COLO668 (cell line): ENCODE measurements at regions not wholly inside any gene's neighbourhood (a gene's known extent, or its start where the extent isn't known, plus 50 kb on each side); places are given as distances from the start of the nearest gene placed in this dataset.

ENCODE experiments used
- DNase-seq: peaks from one replicate; lab custom pipeline; 2025; ENCODE audit not compliant: unreplicated experiment; lab: John Stamatoyannopoulos, UW

GRCh38 chr7:156234192-156234591 lies 406.4 kb upstream of the RNF32 start:
- DNase-seq, result no peak

DNA sequence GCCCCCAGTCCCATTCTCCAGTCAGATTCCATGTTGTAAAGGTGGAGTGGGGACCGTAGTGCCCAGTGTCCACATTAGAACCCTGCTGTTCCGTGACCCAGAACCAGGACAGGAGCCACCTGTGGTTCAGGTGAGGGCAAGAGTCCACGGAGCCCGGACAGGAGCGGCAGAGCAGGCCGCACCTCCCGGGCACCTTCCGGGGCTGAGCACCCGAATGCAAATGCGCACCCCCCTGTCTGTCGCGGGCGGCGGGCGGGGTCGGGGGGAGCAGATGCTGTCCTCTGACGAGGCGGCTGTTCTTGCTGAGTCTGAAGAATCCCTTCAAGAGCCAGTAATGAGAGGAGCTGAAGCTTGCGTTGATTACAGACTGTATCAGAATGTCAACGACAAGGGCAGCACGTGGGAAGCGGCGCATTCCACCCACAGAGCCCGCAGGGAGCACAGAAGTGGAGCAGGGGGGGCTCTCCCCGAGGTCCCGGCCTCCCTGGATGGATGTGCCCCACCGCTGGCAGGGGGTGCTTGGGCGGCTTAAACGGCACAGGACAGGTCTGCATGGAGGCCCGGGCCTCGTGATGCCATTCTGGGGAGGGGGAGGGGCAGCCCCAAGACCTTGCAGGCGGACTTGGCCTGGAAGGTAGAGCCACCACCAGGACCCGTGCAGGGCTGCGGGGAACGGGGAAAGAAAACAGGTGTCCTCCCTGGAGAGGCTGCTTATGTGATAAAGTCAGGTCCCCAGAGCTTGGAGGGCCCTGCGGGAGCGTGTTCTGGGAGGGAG lies 407.5 kb upstream of the RNF32 start:
- DNase-seq, result no peak

DNA sequence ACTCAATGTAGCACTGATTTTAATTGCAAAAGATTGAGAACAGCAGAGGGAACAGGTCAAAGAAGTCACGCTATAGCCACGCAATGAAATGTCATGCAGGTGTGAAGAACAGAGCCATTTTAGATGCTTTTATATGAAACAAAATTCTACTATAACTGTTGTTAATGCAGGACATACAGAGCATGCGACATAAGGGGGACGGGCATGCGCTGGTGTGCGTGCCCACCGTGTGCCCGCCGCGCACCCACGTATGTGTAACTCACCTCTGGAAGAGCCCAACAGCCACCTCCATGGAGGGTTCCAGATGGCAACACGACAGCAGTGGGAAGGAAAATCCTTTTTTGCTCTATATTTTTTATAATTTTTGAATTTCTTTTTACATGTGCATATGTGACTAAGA lies 410.0 kb upstream of the RNF32 start:
- no peak for DNase-seq

DNA sequence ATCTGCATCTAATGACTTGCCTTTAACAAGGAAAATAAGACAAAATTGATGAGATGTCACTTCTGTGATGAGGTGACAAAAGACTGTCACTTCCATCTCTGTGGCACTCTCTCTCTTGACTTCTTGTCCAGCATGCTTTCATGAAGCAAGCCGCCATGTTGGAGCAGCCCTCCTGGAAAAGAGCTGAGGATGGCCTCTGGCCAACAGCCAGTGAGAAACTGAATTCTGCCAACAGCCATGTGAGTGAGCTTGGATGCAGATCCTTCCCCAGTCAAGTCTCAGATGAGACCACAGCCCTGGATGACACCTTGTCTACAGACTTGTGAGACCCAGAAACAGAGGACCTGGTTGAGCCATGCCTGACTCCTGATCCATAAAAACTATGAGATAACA lies 412.6 kb upstream of the SHH start:
- DNase-seq, result no peak

DNA sequence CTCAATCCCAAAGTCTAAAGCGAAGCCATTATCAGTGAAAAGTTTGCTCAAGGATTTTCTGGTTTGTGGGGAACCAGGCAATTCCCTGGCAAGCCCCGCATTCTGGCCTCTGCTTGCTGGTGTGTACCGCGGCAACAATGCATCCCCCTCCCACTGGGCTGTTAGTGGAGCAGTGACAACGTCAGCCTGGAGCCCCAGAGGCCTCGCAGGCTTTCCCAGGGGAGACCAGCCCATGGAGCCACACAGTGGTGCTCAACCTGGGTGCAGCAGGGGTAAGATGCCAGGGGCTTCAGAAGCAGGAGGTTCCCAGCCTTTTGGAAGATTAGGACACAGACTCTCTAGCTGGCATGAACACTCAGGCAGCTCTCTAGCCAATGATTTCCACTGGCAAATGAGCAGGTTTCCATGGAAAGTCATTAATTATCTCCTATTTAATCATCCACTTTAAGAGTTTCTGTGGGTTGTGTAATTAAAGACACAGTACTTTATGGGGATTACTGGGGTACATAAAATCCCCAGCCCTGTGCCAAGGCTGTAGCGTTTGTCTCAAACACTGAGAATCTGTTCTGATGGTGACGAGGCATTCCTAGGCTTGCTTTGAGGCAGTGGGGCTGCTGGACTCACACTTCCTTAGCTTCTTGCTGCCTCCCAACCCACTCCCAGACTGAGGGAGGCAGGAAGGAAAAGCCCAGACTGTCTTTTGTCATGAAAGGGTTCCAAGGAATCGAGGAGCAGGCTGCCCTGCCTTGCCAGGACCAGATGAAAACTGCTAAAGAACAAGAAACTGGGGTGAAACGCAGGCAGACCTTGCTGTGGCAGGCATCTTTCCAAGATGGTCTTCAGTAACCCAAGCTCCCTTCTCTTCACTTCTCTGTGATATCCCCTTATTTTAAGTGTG lies 411.9 kb upstream of the SHH start:
- no peak for DNase-seq

GRCh38 chr7:156222611-156223010 lies 410.3 kb upstream of the SHH start:
- no peak for DNase-seq

GRCh38 chr7:156222151-156222550 lies 409.9 kb upstream of the SHH start:
- DNase-seq, result no peak

GRCh38 chr7:156220701-156221100 lies 408.4 kb upstream of the SHH start:
- no peak for DNase-seq

DNA sequence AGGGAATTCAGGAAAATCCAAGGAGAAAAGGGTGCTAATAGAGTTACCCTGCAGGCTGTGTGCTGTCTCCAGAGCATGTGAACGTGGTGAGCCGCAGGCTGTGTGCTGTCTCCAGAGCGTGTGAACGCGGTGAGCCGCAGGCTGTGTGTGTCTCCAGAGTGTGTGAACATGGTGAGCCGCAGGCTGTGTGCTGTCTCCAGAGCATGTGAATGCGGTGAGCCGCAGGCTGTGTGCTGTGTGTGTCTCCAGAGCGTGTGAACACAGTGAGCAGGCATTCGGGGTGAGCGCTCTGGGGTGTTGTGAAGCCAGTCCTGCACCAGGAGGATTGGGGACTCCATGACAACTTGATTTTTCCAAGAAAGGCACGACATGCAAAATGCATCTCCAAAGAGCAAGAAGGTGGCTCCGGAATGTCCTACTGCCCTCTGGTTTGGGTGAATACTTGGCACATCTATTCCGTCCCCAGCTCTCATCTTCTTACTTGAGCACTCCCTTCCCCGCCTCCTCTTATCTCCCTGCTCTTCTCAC lies 407.9 kb upstream of the SHH start:
- DNase-seq, result no peak

DNA sequence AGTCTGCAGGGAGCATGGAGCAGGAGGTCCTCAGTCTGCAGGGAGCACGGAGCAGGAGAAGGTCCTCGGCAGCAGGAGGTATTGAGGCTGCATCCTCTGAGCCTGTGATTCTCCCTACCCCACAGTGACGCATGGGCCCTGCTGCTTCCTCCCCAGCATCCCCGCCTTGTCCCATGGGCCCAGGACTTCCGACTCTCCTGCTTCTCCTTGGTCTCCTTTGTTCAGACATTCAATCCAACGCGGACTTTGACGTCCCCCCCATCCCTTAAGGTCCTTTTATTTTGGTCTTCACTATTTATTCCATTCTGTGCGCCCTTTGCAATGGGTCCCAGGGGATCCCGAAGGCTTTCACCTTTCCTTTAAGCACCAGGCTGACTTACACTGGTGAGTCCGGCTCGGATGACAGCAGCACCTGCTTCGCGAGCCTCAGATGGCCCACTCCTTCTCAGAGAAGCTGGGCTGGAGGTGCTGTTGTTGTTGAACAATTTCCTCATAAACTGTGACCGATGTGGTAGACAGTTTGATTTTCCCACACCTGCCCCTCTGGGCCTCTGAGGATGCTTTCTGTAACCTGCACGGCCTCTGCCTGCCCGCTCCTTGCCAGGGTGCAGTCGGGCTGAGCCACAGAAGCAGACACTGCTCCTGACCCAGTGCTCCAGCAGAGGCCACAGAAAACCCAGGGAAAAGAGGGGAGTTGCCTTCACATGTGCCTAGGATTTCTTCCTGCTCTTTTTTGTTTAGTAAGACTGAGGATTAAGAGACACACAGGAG lies 407.2 kb upstream of the SHH start:
- no peak for DNase-seq

GRCh38 chr7:156218544-156219306 lies 406.5 kb upstream of the SHH start:
- no peak for DNase-seq

DNA sequence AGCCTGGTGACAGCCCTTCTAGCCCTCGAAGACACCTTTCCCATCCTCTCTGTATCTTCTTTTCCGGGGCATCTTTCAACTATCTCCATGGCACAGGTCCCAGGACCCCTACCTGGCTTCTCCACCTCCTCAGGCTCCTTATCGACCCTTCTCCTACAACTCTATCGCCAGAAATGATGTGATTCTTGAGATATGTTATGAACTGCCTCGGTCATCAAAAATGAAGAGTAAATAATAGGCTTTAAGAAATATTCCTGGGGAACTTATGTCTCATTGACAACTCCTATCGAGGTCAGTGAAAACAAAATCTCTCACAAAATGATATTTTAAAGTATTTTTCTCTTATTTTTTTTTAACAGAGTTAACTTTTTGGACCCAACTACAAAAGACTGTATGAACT lies 405.5 kb upstream of the SHH start:
- DNase-seq, result no peak

DNA sequence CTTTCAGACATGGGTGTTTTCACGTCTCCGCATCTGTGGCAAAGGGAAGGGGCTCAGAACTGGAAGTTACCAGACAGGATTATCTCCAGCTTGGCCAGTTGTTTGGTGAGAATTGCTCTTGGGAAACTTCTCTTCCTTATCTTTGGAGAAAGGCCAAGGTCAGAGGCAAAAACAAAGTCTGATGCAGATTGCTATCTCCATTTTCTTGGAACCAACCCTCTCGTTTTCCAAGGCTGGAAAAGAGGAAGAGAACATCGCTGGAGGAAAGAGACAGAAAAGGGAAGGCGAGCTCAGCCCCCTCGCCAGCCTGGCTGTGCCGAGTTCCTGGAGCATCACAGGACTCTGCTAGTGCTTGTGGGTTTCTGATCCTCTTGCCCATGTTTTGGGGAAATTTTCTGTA lies 396.8 kb upstream of the SHH start:
- no peak for DNase-seq

DNA sequence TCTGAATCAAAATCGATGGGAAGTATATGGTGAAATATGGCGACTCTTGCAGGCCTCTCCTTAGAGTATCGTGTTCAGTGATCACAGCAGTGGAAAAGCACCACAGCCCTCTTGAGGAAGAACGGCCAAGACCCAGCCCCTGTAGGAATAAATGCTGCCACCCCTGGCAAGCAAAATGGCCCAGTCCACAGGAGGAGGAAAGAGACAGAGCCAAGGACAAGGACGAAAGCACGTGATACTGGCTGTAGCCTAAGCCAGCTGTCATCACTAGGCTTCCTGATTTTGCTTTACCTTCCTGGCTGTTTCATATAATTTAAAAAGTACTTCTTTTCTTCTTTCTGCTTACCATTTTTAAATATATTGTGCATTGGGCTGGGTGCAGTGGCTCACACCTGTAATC lies 395.0 kb upstream of the SHH start:
- DNase-seq, result no peak

DNA sequence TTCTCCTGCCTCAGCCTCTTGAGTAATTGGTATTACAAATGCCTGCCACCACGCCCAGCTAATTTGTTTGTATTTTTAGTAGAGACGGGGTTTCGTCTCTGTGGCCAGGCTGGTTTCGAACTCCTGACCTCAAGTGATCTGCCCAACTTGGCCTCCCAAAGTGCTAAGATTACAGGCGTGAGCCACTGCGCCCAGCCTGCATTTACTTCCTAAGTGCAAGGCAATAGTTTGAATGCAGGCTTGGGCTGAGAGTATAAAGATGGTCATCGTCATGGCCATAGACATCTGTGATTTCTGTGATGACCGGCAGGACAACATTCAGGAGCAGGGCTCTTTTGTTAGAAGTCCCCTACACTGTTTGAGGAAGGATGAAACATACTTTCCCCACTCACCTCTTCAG lies 393.9 kb upstream of the SHH start:
- DNase-seq, result no peak

DNA sequence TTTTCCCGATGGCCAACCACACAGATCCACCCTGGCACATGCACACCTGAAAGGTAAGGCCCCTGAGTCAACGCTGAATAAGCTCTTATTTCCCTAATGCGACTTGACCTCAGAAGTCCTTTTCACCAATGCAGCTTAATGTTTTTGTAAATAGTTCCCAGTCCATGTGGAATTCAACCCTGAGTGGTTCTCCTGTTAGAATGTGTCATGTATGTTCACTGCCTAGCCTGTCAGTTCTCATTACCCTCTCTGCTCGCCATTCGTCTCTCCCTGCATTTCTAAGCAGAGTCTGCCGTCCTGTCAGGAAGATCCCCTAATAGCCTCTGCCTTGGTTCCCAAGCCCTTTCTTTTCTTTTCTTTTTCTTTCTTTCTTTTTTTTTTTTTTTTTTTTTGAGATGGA lies 392.6 kb upstream of the SHH start:
- no peak for DNase-seq

- no peak for DNase-seq
Measured at GRCh38 chr7:156203923-156204322, 391.7 kb upstream of the SHH start.

DNA sequence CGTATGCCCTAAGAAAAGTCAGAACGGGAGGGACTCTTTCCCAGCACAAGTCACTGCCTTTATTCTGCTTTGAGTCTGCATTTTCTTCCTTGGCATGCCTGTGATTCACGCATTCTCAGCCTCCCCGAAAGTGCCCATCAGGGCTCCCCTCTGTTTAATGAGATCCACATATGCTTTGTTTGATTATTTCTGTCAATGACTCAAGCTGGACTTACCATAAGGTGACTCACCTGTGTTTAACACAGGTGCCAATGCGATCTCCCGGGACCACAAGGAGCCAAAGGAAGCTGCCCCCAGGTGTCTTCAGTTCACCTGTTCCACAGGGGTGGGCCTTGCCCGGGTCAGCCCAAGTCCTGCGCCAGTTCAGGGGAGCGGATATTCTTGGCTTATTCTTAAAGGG lies 386.0 kb upstream of the SHH start:
- no peak for DNase-seq

DNA sequence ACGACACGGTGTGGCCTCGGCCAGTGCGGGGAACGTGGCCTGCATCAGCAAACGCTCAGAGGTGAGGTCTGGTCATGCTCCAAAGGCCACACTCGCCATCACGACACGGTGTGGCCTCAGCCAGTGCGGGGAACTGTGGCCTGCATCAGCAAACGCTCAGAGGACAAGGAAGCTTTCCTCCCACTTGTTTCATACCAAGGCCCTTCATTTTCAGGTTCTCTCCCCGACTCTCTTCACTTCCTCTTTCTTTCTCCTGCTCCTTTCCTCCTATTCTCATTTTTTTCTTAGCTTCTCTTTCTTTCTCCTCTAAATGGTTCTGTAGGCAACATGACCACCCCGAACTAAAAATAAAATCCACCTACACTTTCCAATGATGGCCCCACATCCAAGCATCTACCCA lies 384.4 kb upstream of the SHH start:
- no peak for DNase-seq

DNA sequence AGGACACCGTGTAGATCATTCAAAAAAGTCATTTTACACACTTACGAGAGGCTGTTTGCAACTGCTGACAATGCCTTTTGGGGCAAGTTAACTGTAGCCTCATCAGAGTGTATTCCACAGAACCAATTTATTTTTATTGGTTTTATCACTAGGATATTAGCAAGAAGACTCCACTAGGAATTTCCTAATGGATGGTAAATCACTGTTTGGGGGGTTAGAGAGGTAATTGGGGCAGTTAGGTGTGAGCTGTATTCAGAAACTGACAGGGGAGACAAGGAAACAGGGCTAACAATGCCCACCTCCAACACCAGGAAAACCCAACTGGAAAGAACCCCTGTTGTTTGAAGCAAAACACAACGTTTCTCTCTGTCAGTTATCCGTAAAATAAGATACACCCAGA lies 383.0 kb upstream of the SHH start:
- no peak for DNase-seq

DNA sequence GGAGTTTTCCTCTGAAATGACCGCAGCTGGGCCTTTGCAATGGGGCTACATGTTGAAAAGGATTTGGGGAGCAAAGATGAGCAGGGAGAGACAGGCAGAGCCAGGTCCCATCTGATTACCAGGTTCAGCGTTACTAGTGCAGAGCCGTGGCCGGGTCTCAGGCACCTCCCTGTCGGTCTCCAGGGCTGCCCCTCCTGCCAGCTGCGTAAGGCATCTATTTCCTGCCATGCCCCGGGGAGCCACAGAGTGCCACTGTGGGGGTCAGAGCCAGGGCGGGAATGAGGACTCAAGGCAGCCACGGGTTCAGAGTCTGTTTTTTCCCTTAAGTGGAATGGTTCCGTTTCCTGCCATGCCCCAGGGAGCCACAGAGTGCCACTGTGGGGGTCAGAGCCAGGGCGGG lies 382.6 kb upstream of the SHH start:
- DNase-seq, result no peak
